HG02763 (cell line): ENCODE measurements at regions not wholly inside any gene's neighbourhood (a gene's known extent, or its start where the extent isn't known, plus 50 kb on each side); places are given as distances from the start of the nearest gene placed in this dataset.

Experiments used
- ATAC-seq: cut with Tn5 transposase; IDR thresholded peaks from one replicate; pipeline ENCODE4 v1.9.1; 2021; ENCODE audit warnings: mild to moderate bottlenecking, moderate library complexity; ENCODE audit not compliant: unreplicated experiment

- no peak for ATAC-seq
Observed at GRCh38 chr2:212638694-212639093, 100.1 kb upstream of the ERBB4 start.

- no peak for ATAC-seq
Observed at GRCh38 chr2:212628586-212628985, 90.0 kb upstream of the ERBB4 start.

DNA sequence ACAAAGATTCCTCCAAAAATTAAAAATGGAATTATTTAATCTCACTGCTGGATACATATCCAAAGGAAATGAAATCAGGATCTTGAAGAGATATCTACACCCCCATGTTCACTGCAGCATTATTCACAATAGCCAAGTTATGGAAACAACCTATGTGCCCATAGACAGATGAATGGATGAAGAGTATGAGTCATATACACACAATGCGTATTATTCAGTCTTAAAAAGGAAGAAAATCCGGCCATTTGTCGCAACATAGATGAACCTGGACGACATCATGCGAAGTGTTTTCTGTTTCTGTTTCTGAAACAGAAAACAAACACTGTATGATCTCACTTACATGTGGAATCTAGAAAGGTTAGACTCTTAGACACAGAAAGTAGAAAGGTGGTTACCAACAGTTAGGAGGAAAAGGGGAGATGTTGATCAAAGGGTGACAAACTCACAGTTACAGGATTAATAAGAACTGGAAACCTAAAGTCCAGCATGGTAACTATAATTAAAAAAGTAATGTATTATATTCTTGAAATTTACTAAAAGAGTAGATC is 87.8 kb upstream of the ERBB4 start:
- ATAC-seq = no peak

DNA sequence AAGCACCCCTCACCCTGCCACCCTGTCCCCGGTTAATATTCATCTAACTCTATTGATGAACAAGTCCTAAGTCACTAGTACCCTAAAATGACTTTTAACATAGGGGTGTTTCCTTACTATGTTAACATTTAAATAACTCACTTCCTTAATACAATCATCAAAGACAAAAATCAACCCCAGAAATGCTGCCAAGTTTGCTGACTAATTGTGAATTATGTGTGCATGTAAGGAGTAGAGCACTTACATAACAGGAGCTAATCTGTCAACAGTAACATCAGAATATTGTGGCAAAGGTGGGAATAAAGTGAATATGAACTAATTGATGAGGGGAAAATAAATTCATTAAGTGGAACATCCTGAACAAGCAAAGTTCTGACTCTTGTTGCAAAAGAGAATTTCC is 81.4 kb upstream of the ERBB4 start:
- ATAC-seq = no peak

GRCh38 chr2:212618636-212619035 is 80.0 kb upstream of the ERBB4 start:
- no peak for ATAC-seq

DNA sequence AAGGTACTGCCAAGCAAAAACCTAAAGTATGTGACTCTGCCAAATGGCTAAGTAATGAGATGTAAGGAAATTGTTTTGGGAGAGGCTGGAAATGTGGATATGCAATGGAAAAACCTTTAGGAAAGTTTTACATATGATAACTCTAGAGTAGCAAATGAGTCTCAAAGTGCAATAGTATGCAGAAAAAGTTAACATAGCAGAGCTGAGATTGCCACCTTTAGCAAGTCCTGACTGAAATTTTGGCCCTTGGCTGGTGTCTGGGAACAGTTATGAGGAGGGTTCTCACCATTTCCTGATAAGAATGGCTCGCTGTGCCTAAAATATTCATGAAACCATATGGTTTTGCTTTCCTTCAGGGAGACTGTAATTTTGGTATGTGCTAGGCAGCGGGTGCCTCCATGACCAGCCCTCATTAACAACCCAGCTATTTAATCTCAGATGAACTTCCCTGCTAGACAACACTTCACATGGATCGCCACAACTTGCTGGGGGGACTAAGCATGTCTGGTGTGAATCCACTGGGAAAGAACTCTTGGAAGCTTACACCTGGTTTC is 72.3 kb upstream of the ERBB4 start:
- no peak for ATAC-seq

GRCh38 chr2:212609479-212609878 is 70.9 kb upstream of the ERBB4 start:
- no peak for ATAC-seq

DNA sequence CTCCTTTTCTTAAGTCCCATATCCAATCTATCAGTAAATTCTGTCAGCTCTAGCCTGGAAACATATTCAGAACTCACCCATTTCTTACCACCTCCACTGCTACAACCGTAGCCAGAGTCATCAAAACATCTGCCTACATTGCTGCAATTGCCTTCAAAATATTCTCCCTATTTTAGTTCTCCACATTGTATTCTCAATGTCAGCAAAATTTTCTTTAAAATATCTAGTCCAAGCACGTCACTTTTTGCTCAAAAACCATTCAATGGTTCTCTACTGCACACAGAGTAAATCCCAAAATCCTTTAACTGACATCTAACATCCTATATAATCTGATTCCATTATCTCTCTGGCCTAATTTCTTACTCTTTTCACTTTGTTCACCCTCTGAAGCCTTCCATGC is 68.5 kb upstream of the ERBB4 start:
- ATAC-seq = no peak

GRCh38 chr2:212606232-212606631 is 67.6 kb upstream of the ERBB4 start:
- ATAC-seq = no peak

- ATAC-seq = no peak
Observed at GRCh38 chr2:212596688-212597087, 58.1 kb upstream of the ERBB4 start.

GRCh38 chr2:212596276-212596675 is 57.7 kb upstream of the ERBB4 start:
- no peak for ATAC-seq

DNA sequence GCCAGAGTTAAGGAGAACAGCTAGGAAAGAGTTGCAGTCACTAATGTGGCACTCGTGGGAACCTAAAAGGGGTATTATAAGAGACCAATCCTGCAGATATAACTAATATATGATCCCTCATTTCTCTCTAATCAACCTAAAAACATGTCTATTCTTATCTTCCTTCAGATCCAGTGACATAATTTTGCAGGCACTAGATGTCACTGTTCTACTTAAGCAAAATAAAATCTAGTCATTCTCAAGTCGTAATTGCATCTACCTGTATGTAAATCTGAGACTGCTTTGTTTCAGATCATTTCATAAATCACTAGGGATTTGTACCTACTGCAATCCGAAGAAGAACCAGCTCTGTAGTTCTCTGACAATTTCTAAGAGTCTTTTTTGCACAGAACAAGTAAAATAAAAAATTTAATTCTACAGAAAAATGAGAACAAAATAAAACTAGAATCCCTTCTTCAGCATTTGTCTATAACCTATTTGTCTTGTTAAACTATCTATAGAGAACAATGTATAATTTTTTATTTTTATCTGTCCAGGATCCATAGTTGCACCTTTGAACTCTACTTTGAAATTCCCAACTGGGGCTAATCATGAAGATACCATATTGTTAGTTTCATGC is 56.5 kb upstream of the ERBB4 start:
- ATAC-seq = no peak

DNA sequence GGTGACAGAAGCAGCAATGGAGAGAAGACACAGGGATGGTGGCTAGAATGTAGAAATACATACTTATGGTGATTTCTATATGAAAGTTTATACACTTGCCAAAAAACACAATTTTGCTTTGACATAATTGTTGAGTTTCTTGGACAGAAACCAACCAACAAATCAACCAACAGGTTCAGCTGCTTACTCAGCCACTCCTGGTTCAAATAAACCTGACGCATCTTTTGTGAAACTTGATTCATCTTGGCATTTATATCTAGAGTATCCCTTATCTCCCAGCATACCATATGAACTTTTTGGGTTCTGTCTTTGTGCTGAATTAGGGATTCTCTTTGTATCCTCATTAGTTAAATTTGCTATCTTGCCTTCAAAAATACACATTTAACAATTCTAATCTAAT is 54.1 kb upstream of the ERBB4 start:
- ATAC-seq = no peak
